ENCODE measurements at regions not wholly inside any gene's neighbourhood (a gene's known extent, or its start where the extent isn't known, plus 50 kb on each side); places are given as distances from the start of the nearest gene placed in this dataset.

- H3K27ac ChIP-seq (ENCODE audit: extremely low read depth, low read depth, low read length): no peak overlapping the region
- ChIA-PET POLR2A (no interaction called here), CTCF (interaction anchor here (1.5 kb wide), 1 partner anchor 10 kb away, joined by 3 read pairs; no protein-coding TSS in a partner anchor)
- no peaks in the 10 kb centered on the region for H3K4me1 ChIP-seq (ENCODE audit: control insufficient read depth, insufficient read depth, low read length)
- H3K4me3 ChIP-seq (ENCODE audit: low read depth, low read length): no peak overlapping the region
- no peaks in the 10 kb centered on the region for H3K9me3 ChIP-seq (ENCODE audit: control insufficient read depth, insufficient read depth, low read depth, low read length)
- H3K36me3 ChIP-seq (ENCODE audit: control insufficient read depth in 2 of 2, insufficient read depth in 1 of 2, low read length in 2 of 2): no peaks in the 10 kb centered on the region
- no peak for TF ChIP-seq ZNF391 (tag by site-specific recombination; IDR thresholded peaks at IDR 0.05; ENCODE audit: borderline replicate concordance, low read depth)
Observed at GRCh38 chr14:46574978-46575375, 76.6 kb downstream of the RPL10L start.

- POLR2A ChIA-PET: no interaction called here
- Histone ChIP-seq H3K4me3 (ENCODE audit: low read depth, low read length) (no peak overlapping the region), H3K36me3 (ENCODE audit: control insufficient read depth in 2 of 2, insufficient read depth in 1 of 2, low read length in 2 of 2) (no peaks in the 10 kb centered on the region), H3K4me1 (ENCODE audit: control insufficient read depth, insufficient read depth, low read length) (no peaks in the 10 kb centered on the region), H3K9me3 (ENCODE audit: control insufficient read depth, insufficient read depth, low read depth, low read length) (no peaks in the 10 kb centered on the region), H3K27ac (ENCODE audit: extremely low read depth, low read depth, low read length) (no peak overlapping the region)
- CTCF ChIA-PET: no interaction called here
- TF ChIP-seq ZNF580 (tag by site-specific recombination; IDR thresholded peaks at IDR 0.05): no peak
- no peak for TF ChIP-seq ZNF449 (tag by site-specific recombination; IDR thresholded peaks at IDR 0.05)
- TF ChIP-seq ZNF274 (IDR thresholded peaks at IDR 0.05; ENCODE audit: low read length): no peak
- no peak for TF ChIP-seq ZNF274 (tag by site-specific recombination; IDR thresholded peaks at IDR 0.05; ENCODE audit: borderline replicate concordance)
- no peak for TF ChIP-seq ZNF664 (tag by site-specific recombination; IDR thresholded peaks at IDR 0.05)
- TF ChIP-seq ZNF670 (tag by site-specific recombination; IDR thresholded peaks at IDR 0.05; ENCODE audit: low read depth): no peak
- no peak for TF ChIP-seq ZNF639 (tag by site-specific recombination; IDR thresholded peaks at IDR 0.05)
- TF ChIP-seq ZNF518A (tag by site-specific recombination; conservative IDR thresholded peaks at IDR 0.05; ENCODE audit: low read depth): no peak
- TF ChIP-seq KLF7 (tag by site-specific recombination; IDR thresholded peaks at IDR 0.05; ENCODE audit: borderline replicate concordance): no peak
- TF ChIP-seq ZNF600 (tag by site-specific recombination; IDR thresholded peaks at IDR 0.05): no peak
- TF ChIP-seq ZNF585B (tag by site-specific recombination; IDR thresholded peaks at IDR 0.05): no peak
- no peak for TF ChIP-seq ZNF530 (tag by site-specific recombination; IDR thresholded peaks at IDR 0.05; ENCODE audit: low read depth)
- TF ChIP-seq ZBTB49 (tag by site-specific recombination; IDR thresholded peaks at IDR 0.05; ENCODE audit: low read depth): no peak
- TF ChIP-seq REPIN1 (tag by site-specific recombination; IDR thresholded peaks at IDR 0.05; ENCODE audit: low read depth): no peak
- no peak for TF ChIP-seq ZNF513 (tag by site-specific recombination; IDR thresholded peaks at IDR 0.05)
- no peak for TF ChIP-seq ZNF473 (tag by site-specific recombination; IDR thresholded peaks at IDR 0.05)
Observed at GRCh38 chr14:46574221-46574977, 77.2 kb downstream of the RPL10L start.
